Astrocyte (in vitro differentiated cells and primary cell): ENCODE measurements at regions not wholly inside any gene's neighbourhood (a gene's known extent, or its start where the extent isn't known, plus 50 kb on each side); places are given as distances from the start of the nearest gene placed in this dataset.

Experiments
- EZH2 ChIP-seq: IDR thresholded peaks from 2 replicates; pipeline ENCODE4 v1.6.1; 2012; ENCODE audit warnings: mild to moderate bottlenecking, low read length, inconsistent platforms; ENCODE audit not compliant: insufficient read depth
- TF ChIP-seq, protein P1 (sequence below): IDR thresholded peaks from 2 replicates; pipeline ENCODE4 v1.5.1; 2011; ENCODE audit warnings: low read depth, mild to moderate bottlenecking, inconsistent platforms, low read length, moderate library complexity; ENCODE audit not compliant: insufficient read depth

DNA sequence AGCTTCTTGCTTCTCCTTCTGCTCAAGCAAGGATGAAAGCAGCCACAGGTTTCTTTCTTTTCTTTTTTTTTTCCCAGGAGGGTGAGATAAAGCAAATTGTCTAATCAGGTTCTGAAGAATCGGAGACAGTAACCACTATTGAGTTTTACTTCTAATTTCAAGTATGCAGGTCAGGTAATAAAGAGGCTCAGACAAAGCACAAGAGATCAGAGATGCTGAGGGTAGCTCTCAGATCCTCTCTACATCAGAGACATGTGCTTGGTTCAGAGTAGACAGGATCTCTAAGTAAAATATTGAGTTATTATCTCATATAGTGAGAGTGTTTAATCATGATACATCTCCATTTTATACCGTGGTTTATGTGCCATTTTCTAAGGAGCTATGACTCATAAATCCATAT, 168.5 kb downstream of the NFKBIZ start:
- TF ChIP-seq EZH2: no peak
- TF ChIP-seq, protein P1, sequence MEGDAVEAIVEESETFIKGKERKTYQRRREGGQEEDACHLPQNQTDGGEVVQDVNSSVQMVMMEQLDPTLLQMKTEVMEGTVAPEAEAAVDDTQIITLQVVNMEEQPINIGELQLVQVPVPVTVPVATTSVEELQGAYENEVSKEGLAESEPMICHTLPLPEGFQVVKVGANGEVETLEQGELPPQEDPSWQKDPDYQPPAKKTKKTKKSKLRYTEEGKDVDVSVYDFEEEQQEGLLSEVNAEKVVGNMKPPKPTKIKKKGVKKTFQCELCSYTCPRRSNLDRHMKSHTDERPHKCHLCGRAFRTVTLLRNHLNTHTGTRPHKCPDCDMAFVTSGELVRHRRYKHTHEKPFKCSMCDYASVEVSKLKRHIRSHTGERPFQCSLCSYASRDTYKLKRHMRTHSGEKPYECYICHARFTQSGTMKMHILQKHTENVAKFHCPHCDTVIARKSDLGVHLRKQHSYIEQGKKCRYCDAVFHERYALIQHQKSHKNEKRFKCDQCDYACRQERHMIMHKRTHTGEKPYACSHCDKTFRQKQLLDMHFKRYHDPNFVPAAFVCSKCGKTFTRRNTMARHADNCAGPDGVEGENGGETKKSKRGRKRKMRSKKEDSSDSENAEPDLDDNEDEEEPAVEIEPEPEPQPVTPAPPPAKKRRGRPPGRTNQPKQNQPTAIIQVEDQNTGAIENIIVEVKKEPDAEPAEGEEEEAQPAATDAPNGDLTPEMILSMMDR: no peak
